ENCODE measurements at regions not wholly inside any gene's neighbourhood (a gene's known extent, or its start where the extent isn't known, plus 50 kb on each side); places are given as distances from the start of the nearest gene placed in this dataset.

DNA sequence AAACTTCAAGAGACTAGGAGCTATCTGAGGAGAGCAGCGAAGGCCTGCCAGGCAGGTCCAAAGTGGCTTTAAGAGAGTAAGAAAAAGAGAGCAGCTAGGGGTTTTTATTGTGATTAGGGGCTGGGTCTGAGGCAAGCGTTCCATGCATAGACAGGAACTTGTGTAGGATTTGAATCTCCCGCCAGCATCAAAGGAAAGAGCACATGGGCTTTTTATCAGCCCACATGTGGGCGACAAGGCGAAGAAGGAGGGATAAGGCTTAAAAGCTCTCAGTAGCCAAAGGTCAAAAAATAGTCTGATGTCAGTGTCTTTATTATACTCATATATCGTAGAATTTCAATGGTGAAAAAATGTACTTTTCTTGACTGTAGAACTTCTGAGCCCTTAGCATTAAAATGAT, 178.5 kb upstream of the TMEFF2 start:
- 41% methylated on average over 6 of the region's 6 CpGs for WGBS (ENCODE audit: insufficient coverage, insufficient replicate concordance, low lambda C conversion rate, missing lambda C conversion rate)
- no peaks in the 10 kb centered on the region for H3K9me3 ChIP-seq (replicated peaks; ENCODE audit: control insufficient read depth, insufficient read depth, low read length)
- no peaks in the 10 kb centered on the region for H3K36me3 ChIP-seq (ENCODE audit: control insufficient read depth in 2 of 2, insufficient read depth in 2 of 2, low read length in 1 of 2)
- POLR2A ChIA-PET: no interaction called here
- FAIRE-seq (no peak), DNase-seq (ENCODE audit: low read depth, low spot score) (no peak), ATAC-seq (no peak)
- RAD21 ChIA-PET (ENCODE audit: unreplicated experiment): interaction anchor here (0.5 kb wide), 1 partner anchor 902 kb away, joined by 3 read pairs; no protein-coding TSS in a partner anchor
- H3K79me2 ChIP-seq (ENCODE audit: control insufficient read depth, insufficient read depth, low read length): no peaks in the 10 kb centered on the region
- H2AFZ ChIP-seq (ENCODE audit: control insufficient read depth, low read depth, low read length): no peak overlapping the region
- SMC1A ChIA-PET (ENCODE audit: uncharacterized antibody, unreplicated experiment): no interaction called here
- no peak overlapping the region for H3K27ac ChIP-seq (ENCODE audit: control insufficient read depth, insufficient read depth)
- no TSS peak for BruUV-seq (replicated peaks)
- no peak overlapping the region for H3K9ac ChIP-seq (ENCODE audit: control insufficient read depth, insufficient read depth, low read length)
- H3K27me3 ChIP-seq (replicated peaks in 1 of 2; ENCODE audit: control insufficient read depth in 2 of 2, insufficient read depth in 2 of 2, low read length in 1 of 2): no peaks in the 10 kb centered on the region
- intact Hi-C loops (cut with micrococcal nuclease; ENCODE audit: unreplicated experiment): no loop called here
- in situ Hi-C loops (cut with MboI): no loop called here
- no peaks in the 10 kb centered on the region for H4K20me1 ChIP-seq (ENCODE audit: control insufficient read depth, insufficient read depth)
- no peaks in the 10 kb centered on the region for H3K4me1 ChIP-seq (ENCODE audit: control insufficient read depth, insufficient read depth, low read length)
- H3K4me2 ChIP-seq (ENCODE audit: control insufficient read depth, insufficient read depth): no peak overlapping the region
- CTCF ChIA-PET: no interaction called here
- H3K4me3 ChIP-seq: no peak overlapping the region
- TF ChIP-seq MYB (IDR thresholded peaks at IDR 0.05; ENCODE audit: borderline replicate concordance, low read depth, low read length) (no peak), CUX1 (IDR thresholded peaks at IDR 0.05; ENCODE audit: insufficient replicate concordance, low read depth, low read length) (no peak), BMI1 (IDR thresholded peaks at IDR 0.05; ENCODE audit: borderline replicate concordance) (no peak), BCL11A (IDR thresholded peaks at IDR 0.05; ENCODE audit: low read depth, low read length) (no peak), FOXM1 (IDR thresholded peaks at IDR 0.05; ENCODE audit: low read depth, low read length) (no peak), IKZF2 (IDR thresholded peaks at IDR 0.05) (no peak), CHD2 (IDR thresholded peaks at IDR 0.05; ENCODE audit: borderline replicate concordance, low read depth, low read length) (no peak), IRF4 (IDR thresholded peaks at IDR 0.05; ENCODE audit: low read depth, low read length) (no peak), CREM (IDR thresholded peaks at IDR 0.05; ENCODE audit: low read depth) (no peak), BHLHE40 (IDR thresholded peaks at IDR 0.05; ENCODE audit: borderline replicate concordance in 1 of 2, low read depth in 2 of 2, low read length in 1 of 2) (no peak), YBX1 (IDR thresholded peaks at IDR 0.05) (no peak), ESRRA (IDR thresholded peaks at IDR 0.05; ENCODE audit: low read length) (no peak), RAD21 (IDR thresholded peaks at IDR 0.05; ENCODE audit: insufficient read depth, low read depth, low read length) (no peak), PML (IDR thresholded peaks at IDR 0.05; ENCODE audit: low read length) (no peak), SREBF2 (IDR thresholded peaks at IDR 0.05; ENCODE audit: low read length) (no peak)
- TF ChIP-seq, protein P1, sequence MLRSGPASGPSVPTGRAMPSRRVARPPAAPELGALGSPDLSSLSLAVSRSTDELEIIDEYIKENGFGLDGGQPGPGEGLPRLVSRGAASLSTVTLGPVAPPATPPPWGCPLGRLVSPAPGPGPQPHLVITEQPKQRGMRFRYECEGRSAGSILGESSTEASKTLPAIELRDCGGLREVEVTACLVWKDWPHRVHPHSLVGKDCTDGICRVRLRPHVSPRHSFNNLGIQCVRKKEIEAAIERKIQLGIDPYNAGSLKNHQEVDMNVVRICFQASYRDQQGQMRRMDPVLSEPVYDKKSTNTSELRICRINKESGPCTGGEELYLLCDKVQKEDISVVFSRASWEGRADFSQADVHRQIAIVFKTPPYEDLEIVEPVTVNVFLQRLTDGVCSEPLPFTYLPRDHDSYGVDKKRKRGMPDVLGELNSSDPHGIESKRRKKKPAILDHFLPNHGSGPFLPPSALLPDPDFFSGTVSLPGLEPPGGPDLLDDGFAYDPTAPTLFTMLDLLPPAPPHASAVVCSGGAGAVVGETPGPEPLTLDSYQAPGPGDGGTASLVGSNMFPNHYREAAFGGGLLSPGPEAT (IDR thresholded peaks at IDR 0.05; ENCODE audit: low read depth): no peak
- TF ChIP-seq, protein P2, sequence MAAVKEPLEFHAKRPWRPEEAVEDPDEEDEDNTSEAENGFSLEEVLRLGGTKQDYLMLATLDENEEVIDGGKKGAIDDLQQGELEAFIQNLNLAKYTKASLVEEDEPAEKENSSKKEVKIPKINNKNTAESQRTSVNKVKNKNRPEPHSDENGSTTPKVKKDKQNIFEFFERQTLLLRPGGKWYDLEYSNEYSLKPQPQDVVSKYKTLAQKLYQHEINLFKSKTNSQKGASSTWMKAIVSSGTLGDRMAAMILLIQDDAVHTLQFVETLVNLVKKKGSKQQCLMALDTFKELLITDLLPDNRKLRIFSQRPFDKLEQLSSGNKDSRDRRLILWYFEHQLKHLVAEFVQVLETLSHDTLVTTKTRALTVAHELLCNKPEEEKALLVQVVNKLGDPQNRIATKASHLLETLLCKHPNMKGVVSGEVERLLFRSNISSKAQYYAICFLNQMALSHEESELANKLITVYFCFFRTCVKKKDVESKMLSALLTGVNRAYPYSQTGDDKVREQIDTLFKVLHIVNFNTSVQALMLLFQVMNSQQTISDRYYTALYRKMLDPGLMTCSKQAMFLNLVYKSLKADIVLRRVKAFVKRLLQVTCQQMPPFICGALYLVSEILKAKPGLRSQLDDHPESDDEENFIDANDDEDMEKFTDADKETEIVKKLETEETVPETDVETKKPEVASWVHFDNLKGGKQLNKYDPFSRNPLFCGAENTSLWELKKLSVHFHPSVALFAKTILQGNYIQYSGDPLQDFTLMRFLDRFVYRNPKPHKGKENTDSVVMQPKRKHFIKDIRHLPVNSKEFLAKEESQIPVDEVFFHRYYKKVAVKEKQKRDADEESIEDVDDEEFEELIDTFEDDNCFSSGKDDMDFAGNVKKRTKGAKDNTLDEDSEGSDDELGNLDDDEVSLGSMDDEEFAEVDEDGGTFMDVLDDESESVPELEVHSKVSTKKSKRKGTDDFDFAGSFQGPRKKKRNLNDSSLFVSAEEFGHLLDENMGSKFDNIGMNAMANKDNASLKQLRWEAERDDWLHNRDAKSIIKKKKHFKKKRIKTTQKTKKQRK (IDR thresholded peaks at IDR 0.05; ENCODE audit: low read depth, low read length): no peak

Measured in GM12878 (cell line).